ENCODE measurements at regions not wholly inside any gene's neighbourhood (a gene's known extent, or its start where the extent isn't known, plus 50 kb on each side); places are given as distances from the start of the nearest gene placed in this dataset.

GRCh38 chr2:108067820-108068405 lies 81.6 kb downstream of the SLC5A7 start:
- no peak for DNase-seq

GRCh38 chr2:108069515-108070310 lies 83.4 kb downstream of the SLC5A7 start:
- DNase-seq: no peak

GRCh38 chr2:108073415-108074072 lies 87.2 kb downstream of the SLC5A7 start:
- DNase-seq: no peak

- no peak for DNase-seq
Measured at GRCh38 chr2:108074150-108074549, 87.8 kb downstream of the SLC5A7 start.

- DNase-seq: no peak
Measured at GRCh38 chr2:108074946-108075345, 88.6 kb downstream of the SLC5A7 start.

- no peak for DNase-seq
Measured at GRCh38 chr2:108076527-108076926, 90.2 kb downstream of the SLC5A7 start.

- no peak for DNase-seq
Measured at GRCh38 chr2:108079736-108080135, 93.4 kb downstream of the SLC5A7 start.

GRCh38 chr2:108080177-108080576 lies 93.9 kb downstream of the SLC5A7 start:
- DNase-seq: no peak

- DNase-seq: no peak
Measured at GRCh38 chr2:108082978-108083377, 96.7 kb downstream of the SLC5A7 start.

GRCh38 chr2:108084311-108084710 lies 98.0 kb downstream of the SLC5A7 start:
- no peak for DNase-seq

GRCh38 chr2:108092886-108093285 lies 106.6 kb downstream of the SLC5A7 start:
- peak; percentile 19 for DNase-seq

- no peak for DNase-seq
Measured at GRCh38 chr2:108101481-108101880, 115.2 kb downstream of the SLC5A7 start.

GRCh38 chr2:108106731-108107130 lies 120.4 kb downstream of the SLC5A7 start:
- DNase-seq: no peak

GRCh38 chr2:108111936-108112335 lies 125.6 kb downstream of the SLC5A7 start:
- DNase-seq: no peak

- DNase-seq: no peak
Measured at GRCh38 chr2:108115868-108116267, 123.9 kb upstream of the SULT1C3 start.

- no peak for DNase-seq
Measured at GRCh38 chr2:108118996-108119395, 120.8 kb upstream of the SULT1C3 start.

- DNase-seq: no peak
Measured at GRCh38 chr2:108119492-108119891, 120.3 kb upstream of the SULT1C3 start.

- DNase-seq: no peak
Measured at GRCh38 chr2:108124736-108125495, 114.9 kb upstream of the SULT1C3 start.

- DNase-seq: no peak
Measured at GRCh38 chr2:108125581-108125980, 114.2 kb upstream of the SULT1C3 start.

GRCh38 chr2:108128249-108128648 lies 111.5 kb upstream of the SULT1C3 start:
- DNase-seq: no peak

- DNase-seq: no peak
Measured at GRCh38 chr2:108129636-108130035, 110.1 kb upstream of the SULT1C3 start.

GRCh38 chr2:108133457-108133856 lies 106.3 kb upstream of the SULT1C3 start:
- DNase-seq: no peak

- DNase-seq: no peak
Measured at GRCh38 chr2:108139521-108139920, 100.2 kb upstream of the SULT1C3 start.

Measured in left hindlimb (tissue), 1 donor.